C4-2B (cell line): ENCODE measurements at regions not wholly inside any gene's neighbourhood (a gene's known extent, or its start where the extent isn't known, plus 50 kb on each side); places are given as distances from the start of the nearest gene placed in this dataset.

ENCODE experiments used
- H3K27ac ChIP-seq: fragments of 450-650 bp; 2 replicates; pipeline ENCODE4 v1.5.1; 2017
- ZFX ChIP-seq: fragments of 450-650 bp; IDR thresholded peaks from 2 replicates; pipeline ENCODE4 v1.6.1; 2017
- TF ChIP-seq, protein P1 (sequence below): fragments of 450-650 bp; conservative IDR thresholded peaks from 2 replicates; pipeline ENCODE4 v1.5.1; 2017; ENCODE audit warnings: mild to moderate bottlenecking

DNA sequence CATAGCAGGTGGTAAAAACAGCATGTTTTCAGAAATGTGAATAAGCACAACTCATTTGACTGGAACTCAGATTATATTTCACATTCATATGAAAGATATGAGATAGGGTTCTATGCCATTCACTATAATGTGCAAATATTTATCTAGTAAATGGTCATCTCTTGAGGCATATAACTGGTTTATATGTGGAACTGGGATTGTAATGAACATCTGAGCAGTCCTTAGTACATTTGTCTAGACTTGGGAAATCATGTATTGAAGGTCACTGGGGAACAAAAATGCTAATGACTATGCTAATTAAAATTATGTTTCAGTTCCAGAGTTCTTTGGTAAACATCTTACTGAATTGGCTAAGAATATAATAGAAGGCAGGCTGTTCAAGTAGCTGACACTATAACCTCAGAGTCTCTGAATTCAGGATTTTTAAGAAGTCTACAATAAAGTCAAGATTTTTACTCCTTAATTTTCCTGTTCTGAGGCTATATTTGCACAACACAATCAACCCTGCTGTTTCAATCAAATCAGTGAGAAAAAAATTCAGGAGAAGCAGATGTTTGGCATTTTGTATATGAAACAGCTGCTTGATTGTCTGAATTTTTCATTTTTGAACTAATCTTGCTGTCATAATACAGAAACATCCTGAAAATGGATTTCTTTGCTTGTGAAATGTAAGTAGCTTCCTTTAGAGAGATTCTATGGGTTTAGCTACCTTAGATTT lies 244.8 kb upstream of the RGS18 start:
- TF ChIP-seq, protein P1, sequence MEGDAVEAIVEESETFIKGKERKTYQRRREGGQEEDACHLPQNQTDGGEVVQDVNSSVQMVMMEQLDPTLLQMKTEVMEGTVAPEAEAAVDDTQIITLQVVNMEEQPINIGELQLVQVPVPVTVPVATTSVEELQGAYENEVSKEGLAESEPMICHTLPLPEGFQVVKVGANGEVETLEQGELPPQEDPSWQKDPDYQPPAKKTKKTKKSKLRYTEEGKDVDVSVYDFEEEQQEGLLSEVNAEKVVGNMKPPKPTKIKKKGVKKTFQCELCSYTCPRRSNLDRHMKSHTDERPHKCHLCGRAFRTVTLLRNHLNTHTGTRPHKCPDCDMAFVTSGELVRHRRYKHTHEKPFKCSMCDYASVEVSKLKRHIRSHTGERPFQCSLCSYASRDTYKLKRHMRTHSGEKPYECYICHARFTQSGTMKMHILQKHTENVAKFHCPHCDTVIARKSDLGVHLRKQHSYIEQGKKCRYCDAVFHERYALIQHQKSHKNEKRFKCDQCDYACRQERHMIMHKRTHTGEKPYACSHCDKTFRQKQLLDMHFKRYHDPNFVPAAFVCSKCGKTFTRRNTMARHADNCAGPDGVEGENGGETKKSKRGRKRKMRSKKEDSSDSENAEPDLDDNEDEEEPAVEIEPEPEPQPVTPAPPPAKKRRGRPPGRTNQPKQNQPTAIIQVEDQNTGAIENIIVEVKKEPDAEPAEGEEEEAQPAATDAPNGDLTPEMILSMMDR, result no peak
- no peak for TF ChIP-seq ZFX
- H3K27ac ChIP-seq, result no peak overlapping the region

DNA sequence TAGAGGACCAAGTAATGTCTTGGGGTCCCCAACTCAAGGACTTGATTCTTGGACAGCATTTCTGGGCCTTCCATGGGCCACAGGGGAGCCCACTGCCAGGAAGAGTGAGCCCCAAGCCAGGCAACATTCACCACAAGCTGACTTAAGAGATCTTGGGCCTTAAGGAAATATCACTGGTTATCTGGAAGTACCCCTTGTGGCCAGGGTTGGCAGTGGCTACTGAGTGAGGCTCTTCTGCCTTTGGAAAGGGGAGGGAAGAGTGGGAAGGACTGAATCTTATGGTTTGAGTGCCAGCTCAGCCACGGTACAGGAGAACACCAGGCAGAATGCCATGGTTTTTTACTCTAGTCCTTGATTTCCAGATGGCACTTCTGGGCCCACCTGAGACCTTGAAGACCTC lies 228.9 kb upstream of the RGS18 start:
- no peak overlapping the region for H3K27ac ChIP-seq
- no peak for TF ChIP-seq ZFX
- TF ChIP-seq, protein P1, result no peak

DNA sequence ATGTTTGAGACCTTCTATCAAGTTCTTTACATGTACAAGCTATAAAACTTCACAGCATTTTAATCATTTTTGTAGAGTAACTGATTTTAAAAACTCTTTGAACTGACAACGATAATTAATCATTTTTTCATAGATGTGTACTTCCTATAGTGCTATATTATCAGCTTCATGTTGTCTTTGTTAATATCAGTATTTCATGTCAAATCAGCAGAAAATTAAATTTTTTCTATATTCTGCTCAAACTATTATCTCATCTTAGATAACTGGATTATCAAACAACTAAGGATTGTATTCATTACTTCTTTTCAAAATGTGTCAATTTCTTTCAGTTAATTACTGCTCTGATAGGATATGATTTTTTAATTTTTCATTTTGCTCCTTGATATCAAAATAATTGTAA lies 214.6 kb upstream of the RGS18 start:
- no peak for TF ChIP-seq ZFX
- TF ChIP-seq, protein P1, result no peak
- no peak overlapping the region for H3K27ac ChIP-seq

DNA sequence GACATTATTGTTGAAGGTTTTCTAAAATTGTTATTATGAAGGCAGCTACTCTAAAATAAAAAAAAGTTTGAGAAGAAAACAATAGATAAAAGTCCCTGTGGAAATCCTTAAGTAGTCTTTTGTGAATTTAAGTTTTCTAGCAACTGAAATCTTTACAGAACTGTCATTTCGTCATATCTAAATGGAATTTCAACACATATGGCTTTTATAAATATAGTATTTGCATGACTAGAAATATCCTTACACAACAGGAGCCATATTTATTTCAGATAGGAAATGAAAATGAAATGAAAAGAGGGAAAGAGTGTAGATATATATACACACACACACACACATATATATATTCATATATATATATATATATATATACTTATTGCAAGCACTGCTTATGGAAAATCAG lies 204.7 kb upstream of the RGS18 start:
- TF ChIP-seq ZFX, result no peak
- TF ChIP-seq, protein P1, result no peak
- H3K27ac ChIP-seq, result no peak overlapping the region

DNA sequence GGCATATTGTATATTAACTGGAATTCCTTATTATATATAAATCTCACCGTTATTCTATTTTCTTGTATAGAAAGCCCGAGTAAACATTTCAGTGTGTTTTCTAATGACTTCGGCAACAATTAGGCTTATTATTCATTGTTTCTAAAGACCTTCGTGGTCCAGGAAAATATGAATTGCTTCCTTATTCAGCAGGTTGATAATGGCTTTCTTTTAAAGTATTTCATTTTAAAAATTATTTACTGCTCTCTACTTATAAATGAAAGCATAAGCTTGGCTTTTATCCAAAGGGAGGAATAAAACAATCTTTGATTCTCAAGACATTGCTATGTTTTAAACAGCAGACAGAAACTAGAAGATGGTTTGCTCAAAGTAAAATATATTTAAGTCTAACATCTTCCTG lies 198.4 kb upstream of the RGS18 start:
- no peak for TF ChIP-seq ZFX
- TF ChIP-seq, protein P1, result no peak
- no peak overlapping the region for H3K27ac ChIP-seq

DNA sequence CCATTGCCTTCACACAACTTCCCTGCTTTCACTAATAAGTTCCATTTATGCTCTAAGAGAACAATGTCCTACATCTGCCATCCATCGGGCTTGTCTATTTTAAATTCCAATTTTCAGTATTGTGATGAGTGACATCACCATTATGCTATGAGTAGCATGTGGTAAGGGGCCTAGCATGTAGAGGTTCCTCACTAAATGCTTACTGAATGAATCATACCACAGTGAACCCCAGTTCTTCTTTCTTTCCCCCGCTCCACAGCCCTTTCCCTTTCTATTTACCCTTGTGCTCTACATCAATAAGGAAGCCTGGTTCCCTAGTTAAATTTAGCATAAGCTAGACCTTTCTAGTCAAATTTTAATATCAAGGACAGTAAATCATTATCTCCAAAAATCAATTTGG lies 195.0 kb upstream of the RGS18 start:
- no peak for TF ChIP-seq ZFX
- TF ChIP-seq, protein P1, result no peak
- H3K27ac ChIP-seq, result no peak overlapping the region

DNA sequence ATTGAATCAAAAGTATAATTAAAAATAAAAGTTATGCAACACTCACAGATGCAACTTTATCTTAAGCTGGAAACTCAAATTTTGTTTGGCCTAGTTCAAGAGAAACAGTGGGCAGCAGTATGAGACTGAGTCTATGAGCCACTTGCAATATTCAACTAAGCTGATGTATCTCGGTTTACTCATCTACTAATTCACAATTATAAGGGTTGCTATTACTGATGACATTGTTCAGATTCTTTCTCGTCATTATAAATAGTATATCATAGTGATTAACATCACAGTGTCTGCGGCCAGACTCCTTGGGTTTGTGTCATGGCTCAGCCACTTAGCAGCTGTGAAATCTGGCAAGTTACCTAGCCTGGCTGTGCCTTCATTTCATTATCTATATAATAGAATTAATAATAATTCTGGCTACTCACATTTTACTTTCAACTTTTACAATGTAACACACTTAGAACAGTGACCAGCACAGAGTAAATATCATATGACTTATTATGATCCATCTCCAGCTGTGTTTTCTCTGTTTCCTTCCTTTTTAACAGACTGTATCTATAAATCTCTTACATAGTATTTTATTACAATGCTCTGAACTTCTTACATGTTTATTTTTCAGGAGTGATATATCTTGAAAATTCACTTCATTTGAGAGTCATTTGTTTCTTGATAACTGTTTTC lies 194.3 kb upstream of the RGS18 start:
- TF ChIP-seq ZFX, result no peak
- TF ChIP-seq, protein P1, result no peak
- no peak overlapping the region for H3K27ac ChIP-seq
